ENCODE measurements at regions not wholly inside any gene's neighbourhood (a gene's known extent, or its start where the extent isn't known, plus 50 kb on each side); places are given as distances from the start of the nearest gene placed in this dataset.

DNA sequence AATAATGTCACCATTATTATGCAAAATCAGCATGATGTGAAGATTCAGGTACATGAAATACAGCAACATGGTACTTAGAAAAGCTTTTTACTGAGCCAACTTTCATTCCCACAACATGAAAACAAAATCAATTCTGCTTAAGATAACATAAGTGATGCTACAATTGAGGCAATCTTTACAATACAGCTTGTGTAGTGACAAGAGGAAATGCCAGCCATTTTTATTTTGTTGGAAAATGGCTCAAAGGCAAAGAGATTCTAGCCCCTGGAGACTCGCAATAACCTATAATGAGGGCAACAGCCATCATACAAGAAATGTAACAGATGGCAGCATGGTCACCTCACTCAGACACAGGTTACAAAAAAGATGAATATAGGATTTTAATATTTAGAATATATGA lies 560.4 kb downstream of the SPOCK3 start:
- TF ChIP-seq, protein P1, sequence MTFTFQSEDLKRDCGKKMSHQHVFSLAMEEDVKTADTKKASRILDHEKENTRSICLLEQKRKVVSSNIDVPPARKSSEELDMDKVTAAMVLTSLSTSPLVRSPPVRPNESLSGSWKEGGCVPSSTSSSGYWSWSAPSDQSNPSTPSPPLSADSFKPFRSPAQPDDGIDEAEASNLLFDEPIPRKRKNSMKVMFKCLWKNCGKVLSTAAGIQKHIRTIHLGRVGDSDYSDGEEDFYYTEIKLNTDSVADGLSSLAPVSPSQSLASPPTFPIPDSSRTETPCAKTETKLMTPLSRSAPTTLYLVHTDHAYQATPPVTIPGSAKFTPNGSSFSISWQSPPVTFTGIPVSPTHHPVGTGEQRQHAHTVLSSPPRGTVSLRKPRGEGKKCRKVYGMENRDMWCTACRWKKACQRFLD (tag by site-specific recombination; IDR thresholded peaks at IDR 0.05): no peak
- TF ChIP-seq, protein P2, sequence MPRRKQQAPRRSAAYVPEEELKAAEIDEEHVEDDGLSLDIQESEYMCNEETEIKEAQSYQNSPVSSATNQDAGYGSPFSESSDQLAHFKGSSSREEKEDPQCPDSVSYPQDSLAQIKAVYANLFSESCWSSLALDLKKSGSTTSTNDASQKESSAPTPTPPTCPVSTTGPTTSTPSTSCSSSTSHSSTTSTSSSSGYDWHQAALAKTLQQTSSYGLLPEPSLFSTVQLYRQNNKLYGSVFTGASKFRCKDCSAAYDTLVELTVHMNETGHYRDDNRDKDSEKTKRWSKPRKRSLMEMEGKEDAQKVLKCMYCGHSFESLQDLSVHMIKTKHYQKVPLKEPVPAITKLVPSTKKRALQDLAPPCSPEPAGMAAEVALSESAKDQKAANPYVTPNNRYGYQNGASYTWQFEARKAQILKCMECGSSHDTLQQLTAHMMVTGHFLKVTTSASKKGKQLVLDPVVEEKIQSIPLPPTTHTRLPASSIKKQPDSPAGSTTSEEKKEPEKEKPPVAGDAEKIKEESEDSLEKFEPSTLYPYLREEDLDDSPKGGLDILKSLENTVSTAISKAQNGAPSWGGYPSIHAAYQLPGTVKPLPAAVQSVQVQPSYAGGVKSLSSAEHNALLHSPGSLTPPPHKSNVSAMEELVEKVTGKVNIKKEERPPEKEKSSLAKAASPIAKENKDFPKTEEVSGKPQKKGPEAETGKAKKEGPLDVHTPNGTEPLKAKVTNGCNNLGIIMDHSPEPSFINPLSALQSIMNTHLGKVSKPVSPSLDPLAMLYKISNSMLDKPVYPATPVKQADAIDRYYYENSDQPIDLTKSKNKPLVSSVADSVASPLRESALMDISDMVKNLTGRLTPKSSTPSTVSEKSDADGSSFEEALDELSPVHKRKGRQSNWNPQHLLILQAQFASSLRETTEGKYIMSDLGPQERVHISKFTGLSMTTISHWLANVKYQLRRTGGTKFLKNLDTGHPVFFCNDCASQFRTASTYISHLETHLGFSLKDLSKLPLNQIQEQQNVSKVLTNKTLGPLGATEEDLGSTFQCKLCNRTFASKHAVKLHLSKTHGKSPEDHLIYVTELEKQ (tag by site-specific recombination; IDR thresholded peaks at IDR 0.05; ENCODE audit: borderline replicate concordance): no peak
- TF ChIP-seq ZBTB8A (tag by site-specific recombination; IDR thresholded peaks at IDR 0.05) (no peak), CTCF (tag by site-specific recombination; IDR thresholded peaks at IDR 0.05) (no peak), ZNF561 (tag by site-specific recombination; IDR thresholded peaks at IDR 0.05; ENCODE audit: borderline replicate concordance) (no peak), ZNF530 (tag by site-specific recombination; IDR thresholded peaks at IDR 0.05; ENCODE audit: low read depth) (no peak)
